CD4-positive, alpha-beta T cell (primary cell): ENCODE measurements at regions not wholly inside any gene's neighbourhood (a gene's known extent, or its start where the extent isn't known, plus 50 kb on each side); places are given as distances from the start of the nearest gene placed in this dataset.
"Not testable (repeated sequence)": the region's sequence is repeated elsewhere in the genome, so short reads cannot be mapped to it uniquely, and the experiment has no call there.

Experiments
- ATAC-seq: fragments of 200-7000 bp; cut with Tn5 transposase; one replicate; pipeline ENCODE4 v1.10.0; 2022; ENCODE audit warnings: mild to moderate bottlenecking; ENCODE audit not compliant: poor library complexity
- CTCF ChIA-PET: fragments of 350-600 bp; sonication (Branson Sonifier 250); formaldehyde crosslinking; loops from one replicate; lab custom pipeline; 2021; ENCODE audit warnings: antibody characterized with exemption, inconsistent platforms; lab: Charles Lee
- POLR2A ChIA-PET: fragments of 350-600 bp; sonication (Branson Sonifier 250); formaldehyde crosslinking; loops from one replicate; lab custom pipeline; 2021; ENCODE audit warnings: antibody characterized with exemption, inconsistent platforms; lab: Charles Lee
- DNase-seq, 14 experiments: peaks; one replicate each; pipeline ENCODE4 v3.0.0-alpha.2; 2013 to 2020; ENCODE audit warnings: mixed read lengths in 2 of 14
- H3K27ac ChIP-seq, 2 donors: one replicate each; pipeline versions ENCODE4 v1.5.1 to v1.7.0; 2013; ENCODE audit warnings: low read length in 2 of 2, low read depth in 1 of 2, mild to moderate bottlenecking in 1 of 2
- H3K27me3 ChIP-seq, 2 experiments: 1 replicate in 1 of 2; 2 replicates in 1 of 2; pipeline versions ENCODE4 v1.6.1 to v1.7.0; 2013; ENCODE audit warnings: low read length in 2 of 2, control low read depth in 1 of 2, mild to moderate bottlenecking in 1 of 2, moderate library complexity in 1 of 2; ENCODE audit not compliant: insufficient read depth in 2 of 2, control insufficient read depth in 1 of 2
- H3K36me3 ChIP-seq: one replicate; pipeline ENCODE4 v1.6.1; 2013; ENCODE audit warnings: low read length, control low read depth; ENCODE audit not compliant: insufficient read depth
- H3K4me1 ChIP-seq: one replicate; pipeline ENCODE4 v1.6.1; 2013; ENCODE audit warnings: low read length, control low read depth; ENCODE audit not compliant: insufficient read depth
- H3K4me3 ChIP-seq: one replicate; pipeline ENCODE4 v1.5.1; 2013; ENCODE audit warnings: mild to moderate bottlenecking, low read length, moderate library complexity
- H3K9me3 ChIP-seq, 2 experiments: 1 replicate in 1 of 2; 2 replicates in 1 of 2; pipeline versions ENCODE4 v1.6.1 to v1.7.0; 2013; ENCODE audit warnings: low read length in 2 of 2, mild to moderate bottlenecking in 2 of 2, control low read depth in 1 of 2, moderate library complexity in 1 of 2; ENCODE audit not compliant: control insufficient read depth in 1 of 2, insufficient read depth in 1 of 2
- H3K27ac Mint-ChIP-seq: one replicate; pipeline ENCODE4 v1.8.0; 2020; ENCODE audit warnings: mixed read lengths
- H3K27me3 Mint-ChIP-seq: one replicate; pipeline ENCODE4 v1.8.0; 2021; ENCODE audit warnings: mixed read lengths
- H3K36me3 Mint-ChIP-seq: one replicate; pipeline ENCODE4 v1.8.0; 2021; ENCODE audit warnings: low read depth, mixed read lengths
- H3K4me1 Mint-ChIP-seq: one replicate; pipeline ENCODE4 v1.8.0; 2021; ENCODE audit warnings: low read depth, mixed read lengths
- H3K4me3 Mint-ChIP-seq: one replicate; pipeline ENCODE4 v1.8.0; 2020; ENCODE audit warnings: mild to moderate bottlenecking, mixed read lengths
- H3K9me3 Mint-ChIP-seq: one replicate; pipeline ENCODE4 v1.8.0; 2020; ENCODE audit warnings: mixed read lengths
- intact Hi-C, 2 experiments: fragments of 100-400 bp; cut with DNase I in 1 of 2; cut with micrococcal nuclease in 1 of 2; formaldehyde crosslinking; loops; one replicate each; pipeline versions ENCODE4 v1.15.1 to v1.9.0; 2023 to 2025; cut with DNase I, micrococcal nuclease

GRCh38 chr10:48102410-48103146 is 103.0 kb upstream of the FAM25C start:
- H3K27me3 ChIP-seq, H3K4me3 ChIP-seq, H3K4me3 Mint-ChIP-seq, H3K9me3 ChIP-seq, H3K36me3 Mint-ChIP-seq, H3K9me3 Mint-ChIP-seq, H3K4me1 Mint-ChIP-seq, DNase-seq, H3K4me1 ChIP-seq, H3K27ac ChIP-seq, CTCF ChIA-PET, H3K36me3 ChIP-seq, ATAC-seq, H3K27ac Mint-ChIP-seq, POLR2A ChIA-PET, intact Hi-C loops, H3K27me3 Mint-ChIP-seq: not testable (repeated sequence)

GRCh38 chr10:48098854-48099253 is 99.3 kb upstream of the FAM25C start:
- H3K4me3 ChIP-seq, POLR2A ChIA-PET, H3K4me3 Mint-ChIP-seq, H3K36me3 ChIP-seq, H3K4me1 Mint-ChIP-seq, H3K27ac Mint-ChIP-seq, CTCF ChIA-PET, H3K4me1 ChIP-seq, H3K27me3 Mint-ChIP-seq, H3K36me3 Mint-ChIP-seq, H3K9me3 ChIP-seq, ATAC-seq, DNase-seq, H3K9me3 Mint-ChIP-seq, H3K27ac ChIP-seq, intact Hi-C loops, H3K27me3 ChIP-seq: not testable (repeated sequence)

GRCh38 chr10:48090706-48091105 is 91.1 kb upstream of the FAM25C start:
- CTCF ChIA-PET, H3K9me3 Mint-ChIP-seq, H3K4me1 ChIP-seq, H3K36me3 ChIP-seq, H3K9me3 ChIP-seq, H3K4me3 Mint-ChIP-seq, H3K27ac Mint-ChIP-seq, H3K4me3 ChIP-seq, H3K27me3 Mint-ChIP-seq, H3K36me3 Mint-ChIP-seq, H3K27me3 ChIP-seq, DNase-seq, POLR2A ChIA-PET, H3K4me1 Mint-ChIP-seq, intact Hi-C loops, H3K27ac ChIP-seq, ATAC-seq: not testable (repeated sequence)

- ATAC-seq, H3K4me1 Mint-ChIP-seq, H3K9me3 ChIP-seq, H3K36me3 ChIP-seq, H3K4me1 ChIP-seq, H3K27ac ChIP-seq, intact Hi-C loops, H3K27ac Mint-ChIP-seq, CTCF ChIA-PET, H3K27me3 Mint-ChIP-seq, H3K27me3 ChIP-seq, H3K9me3 Mint-ChIP-seq, H3K36me3 Mint-ChIP-seq, DNase-seq, H3K4me3 ChIP-seq, H3K4me3 Mint-ChIP-seq, POLR2A ChIA-PET: not testable (repeated sequence)
Observed at GRCh38 chr10:48088087-48088486, 88.5 kb upstream of the FAM25C start.

GRCh38 chr10:48084446-48084845 is 84.9 kb upstream of the FAM25C start:
- H3K27ac ChIP-seq, CTCF ChIA-PET, H3K36me3 ChIP-seq, H3K27ac Mint-ChIP-seq, H3K4me1 ChIP-seq, H3K9me3 Mint-ChIP-seq, H3K4me3 Mint-ChIP-seq, H3K27me3 ChIP-seq, POLR2A ChIA-PET, H3K9me3 ChIP-seq, H3K4me3 ChIP-seq, H3K27me3 Mint-ChIP-seq, intact Hi-C loops, H3K36me3 Mint-ChIP-seq, ATAC-seq, H3K4me1 Mint-ChIP-seq, DNase-seq: not testable (repeated sequence)

- H3K9me3 Mint-ChIP-seq, H3K4me3 ChIP-seq, H3K9me3 ChIP-seq, DNase-seq, H3K27ac Mint-ChIP-seq, H3K27me3 ChIP-seq, ATAC-seq, intact Hi-C loops, H3K4me3 Mint-ChIP-seq, POLR2A ChIA-PET, H3K4me1 Mint-ChIP-seq, H3K36me3 ChIP-seq, CTCF ChIA-PET, H3K36me3 Mint-ChIP-seq, H3K27me3 Mint-ChIP-seq, H3K27ac ChIP-seq, H3K4me1 ChIP-seq: not testable (repeated sequence)
Observed at GRCh38 chr10:48071228-48071627, 71.6 kb upstream of the FAM25C start.

GRCh38 chr10:48063944-48064625 is 64.5 kb upstream of the FAM25C start:
- H3K36me3 ChIP-seq, H3K27ac Mint-ChIP-seq, H3K4me1 ChIP-seq, DNase-seq, H3K27me3 Mint-ChIP-seq, H3K4me3 ChIP-seq, H3K4me3 Mint-ChIP-seq, H3K9me3 ChIP-seq, CTCF ChIA-PET, H3K9me3 Mint-ChIP-seq, H3K27me3 ChIP-seq, H3K27ac ChIP-seq, intact Hi-C loops, POLR2A ChIA-PET, H3K4me1 Mint-ChIP-seq, H3K36me3 Mint-ChIP-seq: not testable (repeated sequence)
- peak; percentile 98 for ATAC-seq
